Mucosa of descending colon (tissue), 3 donors: ENCODE measurements at regions not wholly inside any gene's neighbourhood (a gene's known extent, or its start where the extent isn't known, plus 50 kb on each side); places are given as distances from the start of the nearest gene placed in this dataset.

Experiments
- ATAC-seq: fragments of 200-7000 bp; cut with Tn5 transposase; one replicate; pipeline ENCODE4 v1.9.1; 2020; ENCODE audit warnings: mild to moderate bottlenecking, moderate library complexity
- DNase-seq, 3 donors: peaks; one replicate each; pipeline ENCODE4 v3.0.0-alpha.2; 2020
- H3K36me3 ChIP-seq: fragments of 200-600 bp; one replicate; pipeline ENCODE4 v1.8.0; 2021; ENCODE audit warnings: low read depth, mild to moderate bottlenecking
- H3K4me1 ChIP-seq: fragments of 200-600 bp; one replicate; pipeline ENCODE4 v1.8.0; 2021; ENCODE audit warnings: low read depth, mild to moderate bottlenecking
- H3K4me3 ChIP-seq: fragments of 200-600 bp; one replicate; pipeline ENCODE4 v1.8.0; 2021; ENCODE audit warnings: mild to moderate bottlenecking
- H3K9me3 ChIP-seq: fragments of 200-600 bp; one replicate; pipeline ENCODE4 v1.8.0; 2021; ENCODE audit warnings: mild to moderate bottlenecking
- intact Hi-C, 2 donors: fragments of 100-400 bp; cut with DNase I in 1 of 2; cut with micrococcal nuclease in 1 of 2; formaldehyde crosslinking; loops; one replicate each; pipeline versions ENCODE4 v1.11.0 to v1.11.1; 2022; cut with DNase I, micrococcal nuclease
- TF ChIP-seq, protein P1 (sequence below): fragments of 200-600 bp; IDR thresholded peaks from one replicate; pipeline ENCODE4 v1.8.0; 2022; ENCODE audit warnings: antibody characterized with exemption, mild to moderate bottlenecking
- donor health status: DM: no; HTN: no; CAD: no; lungs with moderate emphysema.
- donor health status: DM: no; HTN: no; CAD: no.
- donor health status: DM: no; HTN: yes; CAD: no.

DNA sequence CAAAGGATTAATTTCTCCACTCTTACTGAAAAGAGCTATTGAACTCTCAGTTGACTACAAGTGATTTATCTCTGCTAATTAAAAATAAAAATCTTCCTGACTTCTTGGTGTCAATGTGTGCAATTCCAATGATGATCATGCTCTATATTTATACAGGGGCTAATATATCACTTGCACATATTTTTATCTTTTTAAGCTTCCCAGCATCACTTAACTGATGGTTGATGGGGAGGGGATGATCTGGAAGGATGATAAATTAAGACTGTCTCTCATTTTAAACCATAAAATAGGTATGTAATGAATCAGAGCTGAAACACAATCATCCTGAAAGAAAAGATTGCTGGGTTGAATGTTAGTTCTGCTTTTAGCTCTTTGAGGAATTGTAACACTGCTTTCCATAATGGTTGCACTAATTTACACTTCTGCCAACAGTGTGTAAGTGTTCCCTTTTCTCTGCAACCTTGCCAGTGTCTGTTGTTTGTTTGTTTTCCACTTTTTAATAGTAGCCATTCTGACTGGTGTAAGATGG is 169.6 kb upstream of the ECI2 start:
- TF ChIP-seq, protein P1, sequence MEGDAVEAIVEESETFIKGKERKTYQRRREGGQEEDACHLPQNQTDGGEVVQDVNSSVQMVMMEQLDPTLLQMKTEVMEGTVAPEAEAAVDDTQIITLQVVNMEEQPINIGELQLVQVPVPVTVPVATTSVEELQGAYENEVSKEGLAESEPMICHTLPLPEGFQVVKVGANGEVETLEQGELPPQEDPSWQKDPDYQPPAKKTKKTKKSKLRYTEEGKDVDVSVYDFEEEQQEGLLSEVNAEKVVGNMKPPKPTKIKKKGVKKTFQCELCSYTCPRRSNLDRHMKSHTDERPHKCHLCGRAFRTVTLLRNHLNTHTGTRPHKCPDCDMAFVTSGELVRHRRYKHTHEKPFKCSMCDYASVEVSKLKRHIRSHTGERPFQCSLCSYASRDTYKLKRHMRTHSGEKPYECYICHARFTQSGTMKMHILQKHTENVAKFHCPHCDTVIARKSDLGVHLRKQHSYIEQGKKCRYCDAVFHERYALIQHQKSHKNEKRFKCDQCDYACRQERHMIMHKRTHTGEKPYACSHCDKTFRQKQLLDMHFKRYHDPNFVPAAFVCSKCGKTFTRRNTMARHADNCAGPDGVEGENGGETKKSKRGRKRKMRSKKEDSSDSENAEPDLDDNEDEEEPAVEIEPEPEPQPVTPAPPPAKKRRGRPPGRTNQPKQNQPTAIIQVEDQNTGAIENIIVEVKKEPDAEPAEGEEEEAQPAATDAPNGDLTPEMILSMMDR: no peak
- ATAC-seq (no peak), DNase-seq (no peak)
- Histone ChIP-seq H3K36me3 (no peaks in the 10 kb centered on the region), H3K4me3 (no peak overlapping the region), H3K4me1 (no peaks in the 10 kb centered on the region), H3K9me3 (no peaks in the 10 kb centered on the region)
- intact Hi-C loops: no loop called here

DNA sequence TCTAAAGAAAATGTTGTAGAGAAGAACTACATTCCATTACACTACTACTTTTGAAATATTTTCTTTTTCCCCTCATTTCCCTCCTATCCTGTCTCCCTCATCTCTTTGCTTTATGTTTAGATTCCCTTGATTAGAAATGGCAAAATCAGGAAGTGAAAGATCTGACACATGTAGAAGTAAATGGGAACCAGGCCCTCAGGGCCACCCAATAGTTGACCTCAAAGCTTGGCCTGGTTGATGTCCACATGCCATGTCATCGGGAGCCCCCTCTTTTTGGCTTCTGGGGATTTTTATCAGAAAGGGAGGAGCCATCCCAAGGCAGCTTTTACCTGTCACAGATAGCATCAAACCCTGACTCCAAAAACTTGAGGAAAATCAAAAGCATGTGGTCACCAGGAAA is 168.3 kb upstream of the ECI2 start:
- ATAC-seq (no peak), DNase-seq (no peak)
- no peaks in the 10 kb centered on the region for H3K36me3 ChIP-seq
- no peak overlapping the region for H3K4me3 ChIP-seq
- H3K9me3 ChIP-seq: no peaks in the 10 kb centered on the region
- H3K4me1 ChIP-seq: no peaks in the 10 kb centered on the region
- TF ChIP-seq, protein P1: no peak
- intact Hi-C loops: no loop called here

DNA sequence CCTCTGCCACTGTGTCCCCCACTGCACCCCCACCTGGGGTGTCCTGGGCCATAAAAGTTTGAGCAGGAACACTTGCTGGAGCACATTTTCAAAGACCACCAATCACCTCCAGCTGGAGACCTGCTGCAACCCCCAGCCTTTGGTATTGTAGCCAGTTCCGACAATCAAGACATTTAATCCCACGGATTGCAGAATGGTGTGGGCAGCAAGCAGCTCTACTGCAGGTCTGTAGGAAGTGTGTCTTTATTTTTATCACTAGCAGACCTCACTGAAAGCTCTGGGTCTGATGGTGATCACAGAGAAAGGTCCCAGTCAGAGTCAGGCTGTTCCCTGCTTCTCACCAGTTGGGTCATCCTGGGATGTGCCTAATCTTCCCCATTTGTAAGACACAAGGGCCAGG is 167.1 kb upstream of the ECI2 start:
- TF ChIP-seq, protein P1: no peak
- H3K36me3 ChIP-seq: no peaks in the 10 kb centered on the region
- no peak for DNase-seq
- intact Hi-C loops: no loop called here
- H3K4me1 ChIP-seq: no peaks in the 10 kb centered on the region
- no peak for ATAC-seq
- H3K4me3 ChIP-seq: no peak overlapping the region
- H3K9me3 ChIP-seq: no peaks in the 10 kb centered on the region

DNA sequence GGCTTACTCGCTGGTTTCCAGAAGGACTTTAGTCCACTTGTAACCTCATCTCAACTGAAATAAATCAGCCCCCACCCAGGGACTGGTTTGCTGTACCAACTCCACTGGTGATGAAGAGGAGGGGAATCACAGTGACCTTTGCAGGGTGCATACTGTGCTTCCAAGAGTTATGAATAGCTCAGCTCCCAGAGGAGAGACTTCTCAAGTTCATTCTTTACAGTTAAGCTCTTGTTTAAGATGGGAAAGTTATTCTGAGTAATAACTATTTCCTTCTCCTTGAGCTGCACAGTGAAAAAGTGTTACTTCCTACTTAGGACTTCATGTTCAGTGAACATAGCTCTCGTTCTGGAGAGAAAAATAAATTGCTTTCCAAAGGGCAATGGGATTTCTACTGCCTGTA is 166.5 kb upstream of the ECI2 start:
- Histone ChIP-seq H3K4me3 (no peak overlapping the region), H3K4me1 (no peaks in the 10 kb centered on the region), H3K36me3 (no peaks in the 10 kb centered on the region), H3K9me3 (no peaks in the 10 kb centered on the region)
- ATAC-seq (no peak), DNase-seq (no peak)
- intact Hi-C loops: no loop called here
- TF ChIP-seq, protein P1: no peak

DNA sequence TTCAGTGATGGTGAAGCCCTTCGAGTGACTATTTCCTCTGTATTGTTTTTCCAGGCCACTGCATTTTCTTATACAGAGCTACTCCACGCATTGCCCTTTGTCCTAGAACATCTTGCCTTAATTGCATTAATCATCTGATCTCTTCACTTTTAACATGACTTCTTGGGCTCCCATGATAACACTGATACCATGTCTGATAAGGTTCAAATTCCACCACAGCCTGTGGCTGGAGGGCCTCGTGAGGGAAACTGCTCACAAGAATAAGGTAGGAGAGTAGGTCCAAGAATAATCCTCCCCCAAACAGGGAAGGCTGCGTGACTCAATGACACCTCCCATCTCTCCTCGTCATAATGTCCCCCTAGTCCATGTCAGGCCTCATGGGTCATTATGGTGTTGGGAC is 165.5 kb upstream of the ECI2 start:
- H3K4me3 ChIP-seq: no peak overlapping the region
- intact Hi-C loops: no loop called here
- no peak for DNase-seq
- H3K36me3 ChIP-seq: no peaks in the 10 kb centered on the region
- TF ChIP-seq, protein P1: no peak
- ATAC-seq: no peak
- H3K4me1 ChIP-seq: no peaks in the 10 kb centered on the region
- no peaks in the 10 kb centered on the region for H3K9me3 ChIP-seq

DNA sequence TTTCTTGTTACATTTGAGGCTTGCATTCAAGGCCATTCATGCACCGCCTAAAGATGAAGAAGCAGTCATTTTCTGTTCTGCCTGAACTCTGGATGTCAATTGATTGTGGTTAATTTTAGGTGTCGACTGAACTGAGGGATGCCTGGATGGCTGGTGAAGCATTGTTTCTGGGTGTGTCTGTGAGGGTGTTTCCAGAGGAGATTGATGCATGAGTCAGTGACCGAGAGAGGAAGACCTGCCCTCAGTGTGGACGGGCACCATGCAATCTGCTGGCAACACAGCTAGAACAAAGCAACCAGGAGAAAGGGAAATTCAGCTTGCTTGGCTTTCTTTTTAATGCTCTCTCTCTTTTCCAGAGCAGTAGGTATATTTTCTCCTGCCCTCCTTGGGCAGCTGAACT is 164.1 kb upstream of the ECI2 start:
- Histone ChIP-seq H3K9me3 (no peaks in the 10 kb centered on the region), H3K4me1 (no peaks in the 10 kb centered on the region), H3K4me3 (no peak overlapping the region), H3K36me3 (no peaks in the 10 kb centered on the region)
- peak; percentile 40 for ATAC-seq
- intact Hi-C loops: no loop called here
- no peak for DNase-seq
- TF ChIP-seq, protein P1: no peak
